HG02870 (cell line): ENCODE measurements at regions not wholly inside any gene's neighbourhood (a gene's known extent, or its start where the extent isn't known, plus 50 kb on each side); places are given as distances from the start of the nearest gene placed in this dataset.

Experiments used
- ATAC-seq: cut with Tn5 transposase; IDR thresholded peaks from one replicate; pipeline ENCODE4 v1.9.1; 2021; ENCODE audit warnings: mild to moderate bottlenecking, moderate library complexity; ENCODE audit not compliant: unreplicated experiment

- no peak for ATAC-seq
These were observed 122.0 kb upstream of the COPS8 start for GRCh38 chr2:236963631-236964182.

- ATAC-seq = no peak
These were observed 121.4 kb upstream of the COPS8 start for GRCh38 chr2:236964291-236964690.

GRCh38 chr2:236965021-236965840 lies 120.5 kb upstream of the COPS8 start:
- ATAC-seq = no peak

GRCh38 chr2:236965841-236966096 lies 119.9 kb upstream of the COPS8 start:
- ATAC-seq = no peak

- ATAC-seq = no peak
These were observed 118.2 kb upstream of the COPS8 start for GRCh38 chr2:236967499-236967783.

- ATAC-seq = no peak
These were observed 117.4 kb upstream of the COPS8 start for GRCh38 chr2:236968101-236968879.

- no peak for ATAC-seq
These were observed 116.7 kb upstream of the COPS8 start for GRCh38 chr2:236968880-236969534.

- no peak for ATAC-seq
These were observed 115.7 kb upstream of the COPS8 start for GRCh38 chr2:236969767-236970655.

GRCh38 chr2:236970656-236971010 lies 115.1 kb upstream of the COPS8 start:
- no peak for ATAC-seq

- no peak for ATAC-seq
These were observed 114.4 kb upstream of the COPS8 start for GRCh38 chr2:236971131-236971821.

- ATAC-seq = no peak
These were observed 113.7 kb upstream of the COPS8 start for GRCh38 chr2:236971919-236972381.

- no peak for ATAC-seq
These were observed 113.0 kb upstream of the COPS8 start for GRCh38 chr2:236972491-236973342.

- ATAC-seq = no peak
These were observed 112.2 kb upstream of the COPS8 start for GRCh38 chr2:236973343-236973980.

GRCh38 chr2:236974148-236974547 lies 111.5 kb upstream of the COPS8 start:
- ATAC-seq = no peak

GRCh38 chr2:236974752-236975151 lies 110.9 kb upstream of the COPS8 start:
- ATAC-seq = no peak

- no peak for ATAC-seq
These were observed 109.9 kb upstream of the COPS8 start for GRCh38 chr2:236975766-236976165.

- ATAC-seq = no peak
These were observed 109.2 kb upstream of the COPS8 start for GRCh38 chr2:236976266-236977062.
